ENCODE measurements at regions not wholly inside any gene's neighbourhood (a gene's known extent, or its start where the extent isn't known, plus 50 kb on each side); places are given as distances from the start of the nearest gene placed in this dataset.
A peak's percentile ranks its signal among the peaks of the same experiment; 100 is the strongest.

DNA sequence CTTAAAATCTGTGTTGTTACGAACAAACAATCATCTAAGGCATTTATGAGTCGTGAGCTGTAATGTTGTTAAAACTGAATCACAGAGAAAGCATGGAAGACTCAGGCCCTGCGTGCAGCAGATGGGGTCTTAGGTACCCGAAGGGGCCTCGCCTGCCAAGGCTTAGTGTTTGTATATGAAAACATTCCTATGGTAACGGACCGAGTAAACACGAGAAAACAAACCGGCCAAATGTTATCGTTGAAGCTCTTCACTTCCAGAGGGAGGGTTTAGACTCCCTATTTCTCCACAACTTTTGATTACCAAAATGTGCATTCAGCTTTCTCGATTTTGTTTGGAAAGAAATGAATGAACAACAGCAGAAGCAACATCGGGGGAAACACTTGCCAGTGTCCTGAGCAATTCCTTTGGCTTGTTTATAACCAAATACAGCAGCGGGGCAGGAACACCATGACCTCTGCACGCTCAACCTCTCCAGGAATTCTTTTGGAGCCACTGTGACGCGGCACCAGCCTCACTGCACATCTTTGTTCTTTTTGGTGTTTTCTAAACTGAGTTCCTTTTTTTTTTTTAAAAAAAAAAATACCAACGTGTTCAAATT, 121.6 kb upstream of the KLF6 start:
- Mint-ChIP-seq H3K9me3 (ENCODE audit: low read depth) (no peaks in the 10 kb centered on the region), H3K36me3 (peaks cover 8% of the 10 kb centered on the region), H3K27me3 (no peaks in the 10 kb centered on the region), H3K27ac (no peak overlapping the region), H3K4me1 (peaks cover 14% of the 10 kb centered on the region), H3K4me3 (no peak overlapping the region)
- DNase-seq (no peak), ATAC-seq (no peak)
- CTCF ChIA-PET = interaction anchor here (1.0 to 1.4 kb wide), 2 partner anchors 41 to 61 kb away, joined by 3 read pairs; no protein-coding TSS in a partner anchor

DNA sequence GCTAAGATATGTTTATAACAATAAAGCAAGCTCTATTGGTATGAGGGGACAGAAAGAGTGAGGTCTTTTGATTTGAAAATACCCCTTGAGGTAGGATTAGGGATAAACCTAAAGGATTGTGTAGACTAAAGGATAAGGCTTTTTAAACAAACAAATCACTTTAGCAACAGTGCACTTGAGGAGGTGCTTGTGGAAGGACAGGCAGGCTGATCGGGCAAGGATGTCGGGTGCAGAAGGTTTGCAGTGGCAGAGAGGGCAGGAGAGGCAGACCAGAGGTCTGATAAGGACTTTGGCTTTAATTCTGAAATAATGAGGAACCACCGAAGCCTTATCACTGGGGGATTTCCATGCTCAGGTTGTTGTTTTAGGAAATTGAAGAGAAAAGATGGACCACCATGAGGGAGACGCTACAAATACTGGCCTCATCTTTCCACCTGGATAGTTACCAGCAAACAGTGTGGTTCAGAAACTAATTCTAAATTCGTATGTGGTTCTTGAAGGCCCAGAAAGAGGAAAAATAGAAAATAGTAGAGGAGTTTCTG, 119.5 kb upstream of the KLF6 start:
- CTCF ChIA-PET = no interaction called here
- H3K27ac Mint-ChIP-seq = no peak overlapping the region
- peaks cover 8% of the 10 kb centered on the region for H3K36me3 Mint-ChIP-seq
- H3K9me3 Mint-ChIP-seq (ENCODE audit: low read depth) = no peaks in the 10 kb centered on the region
- H3K4me1 Mint-ChIP-seq = peaks cover 21% of the 10 kb centered on the region
- H3K4me3 Mint-ChIP-seq = no peak overlapping the region
- DNase-seq (no peak), ATAC-seq (no peak)
- no peaks in the 10 kb centered on the region for H3K27me3 Mint-ChIP-seq

DNA sequence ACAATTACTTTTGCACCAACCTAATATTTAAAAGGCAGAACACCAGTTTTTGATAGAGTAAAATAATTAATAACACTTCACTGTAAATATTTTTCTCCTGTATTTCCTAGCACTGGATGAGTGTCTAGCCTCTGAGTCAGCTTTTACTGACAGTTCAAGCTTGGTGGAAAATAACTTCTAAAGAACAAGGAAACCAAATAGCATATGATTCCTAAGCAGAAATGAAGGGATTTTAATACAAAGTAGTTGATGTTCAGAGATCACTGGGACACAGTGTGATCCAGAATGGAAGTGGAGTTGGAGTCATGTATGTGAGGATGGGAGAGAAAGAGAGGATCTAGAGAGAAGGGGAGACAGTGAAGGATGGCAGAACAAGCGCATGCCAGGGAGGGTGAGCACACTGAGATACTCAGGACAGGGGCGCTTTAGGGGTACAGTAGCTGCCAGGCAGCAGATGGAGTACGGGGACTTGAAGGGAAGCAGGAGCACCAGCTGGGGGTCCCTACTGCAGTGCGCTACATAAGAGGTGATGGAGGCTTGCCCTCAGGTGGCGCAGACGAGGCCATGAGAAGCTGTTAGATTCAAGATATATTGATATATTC, 117.9 kb upstream of the KLF6 start:
- Mint-ChIP-seq H3K27ac (peak overlapping the region; percentile 86), H3K9me3 (ENCODE audit: low read depth) (no peaks in the 10 kb centered on the region), H3K27me3 (no peaks in the 10 kb centered on the region), H3K4me3 (no peak overlapping the region), H3K4me1 (peaks cover 21% of the 10 kb centered on the region), H3K36me3 (peaks cover 8% of the 10 kb centered on the region)
- peak; percentile 15 for ATAC-seq
- DNase-seq = no peak
- CTCF ChIA-PET = interaction anchor here (1.2 kb wide), 1 partner anchor 28 kb away, joined by 3 read pairs; no protein-coding TSS in a partner anchor

DNA sequence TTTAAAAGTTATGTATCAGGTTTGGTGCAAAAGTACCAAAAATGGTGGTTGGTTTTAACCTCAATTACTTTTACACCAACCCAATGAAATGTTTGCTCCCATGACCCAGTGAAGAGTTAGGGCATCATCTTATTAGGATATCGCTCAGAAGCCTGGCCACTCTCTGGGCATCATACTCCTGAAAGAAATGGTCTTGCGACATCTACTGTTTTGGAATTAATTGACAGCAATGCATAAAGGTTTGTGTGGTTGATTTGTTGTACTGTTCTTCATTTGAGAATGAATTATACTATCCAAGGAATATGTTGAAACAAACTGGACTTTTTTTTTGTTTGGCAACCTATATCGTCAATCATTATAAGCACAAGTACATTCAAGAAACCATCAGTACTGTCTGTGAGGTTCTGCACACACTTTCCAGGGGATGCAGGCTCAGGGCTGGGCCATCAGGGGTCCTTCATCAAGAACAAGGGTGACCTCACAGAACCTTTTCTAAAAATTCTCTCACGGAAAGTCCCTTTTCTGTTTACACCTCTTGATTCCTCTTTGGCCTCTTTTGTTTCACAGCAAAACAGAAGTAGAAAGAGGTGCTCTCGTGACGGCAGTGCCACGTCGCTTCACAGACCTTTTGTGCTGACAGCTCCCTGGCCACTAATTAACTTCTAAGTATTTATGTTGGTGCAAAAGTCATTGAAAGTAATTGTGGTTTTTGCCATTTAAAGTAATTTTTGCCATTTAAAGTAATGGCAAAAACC, 117.2 kb upstream of the KLF6 start:
- DNase-seq = peak; percentile 57

DNA sequence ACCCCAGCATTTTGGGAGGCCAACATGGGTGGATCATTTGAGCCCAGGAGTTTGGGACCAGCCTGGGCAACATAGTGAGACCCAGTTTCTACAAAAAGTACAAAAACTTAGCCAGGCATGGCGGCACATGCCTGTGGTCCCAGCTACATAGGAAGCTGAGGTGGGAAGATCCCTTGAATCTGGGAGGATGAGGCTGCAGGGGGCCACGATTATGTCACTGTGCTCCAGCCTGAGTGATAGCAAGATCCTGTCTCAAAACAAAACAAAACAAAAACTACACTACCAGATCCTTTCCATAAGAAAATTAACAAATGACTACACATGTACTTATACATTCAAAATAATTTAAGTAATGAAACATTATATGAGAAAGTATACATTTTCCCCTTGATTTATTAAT, 116.4 kb upstream of the KLF6 start:
- ATAC-seq (peak; percentile 45), DNase-seq (no peak)
- Mint-ChIP-seq H3K9me3 (ENCODE audit: low read depth) (no peaks in the 10 kb centered on the region), H3K36me3 (peaks cover 8% of the 10 kb centered on the region), H3K27ac (peak overlapping the region; percentile 86), H3K27me3 (no peaks in the 10 kb centered on the region), H3K4me3 (no peak overlapping the region), H3K4me1 (peaks cover 21% of the 10 kb centered on the region)
- CTCF ChIA-PET = interaction anchor here (1.3 kb wide), 1 partner anchor 73 kb away, joined by 3 read pairs; no protein-coding TSS in a partner anchor

More for the DNA sequence above, 117.2 kb upstream of the KLF6 start:
- Mint-ChIP-seq H3K27ac (peak overlapping the region; percentile 86), H3K4me1 (peaks cover 21% of the 10 kb centered on the region), H3K9me3 (ENCODE audit: low read depth) (no peaks in the 10 kb centered on the region), H3K4me3 (peak overlapping the region; percentile 11), H3K27me3 (no peaks in the 10 kb centered on the region), H3K36me3 (peaks cover 8% of the 10 kb centered on the region)
- CTCF ChIA-PET = interaction anchor here (1.2 to 1.3 kb wide), 2 partner anchors 29 to 74 kb away, joined by 3 read pairs; no protein-coding TSS in a partner anchor
- peak; percentile 68 for ATAC-seq

DNA sequence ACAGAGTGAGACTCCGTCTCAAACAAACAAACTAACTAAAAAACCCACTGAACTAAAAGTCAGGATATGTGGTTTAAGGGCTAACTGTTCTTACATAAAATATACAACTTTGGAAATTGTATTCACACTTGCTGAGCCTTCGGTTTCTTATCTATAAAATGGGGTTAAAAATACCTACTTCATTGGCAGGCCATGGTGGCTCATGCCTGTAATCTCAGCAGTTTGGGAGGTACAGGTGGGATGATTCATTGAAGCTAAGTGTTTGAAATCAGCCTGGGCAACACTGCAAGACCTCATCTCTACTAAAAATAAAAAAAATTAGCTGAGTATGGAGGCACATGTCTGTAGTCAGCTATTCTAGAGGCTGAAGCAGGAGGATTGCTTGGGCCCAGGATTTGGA, 115.4 kb upstream of the KLF6 start:
- no peak for DNase-seq
- no peak overlapping the region for H3K27ac Mint-ChIP-seq
- ATAC-seq = no peak
- no peaks in the 10 kb centered on the region for H3K9me3 Mint-ChIP-seq (ENCODE audit: low read depth)
- CTCF ChIA-PET = no interaction called here
- H3K4me3 Mint-ChIP-seq = no peak overlapping the region
- peaks cover 8% of the 10 kb centered on the region for H3K36me3 Mint-ChIP-seq
- H3K27me3 Mint-ChIP-seq = no peaks in the 10 kb centered on the region
- H3K4me1 Mint-ChIP-seq = peaks cover 26% of the 10 kb centered on the region

DNA sequence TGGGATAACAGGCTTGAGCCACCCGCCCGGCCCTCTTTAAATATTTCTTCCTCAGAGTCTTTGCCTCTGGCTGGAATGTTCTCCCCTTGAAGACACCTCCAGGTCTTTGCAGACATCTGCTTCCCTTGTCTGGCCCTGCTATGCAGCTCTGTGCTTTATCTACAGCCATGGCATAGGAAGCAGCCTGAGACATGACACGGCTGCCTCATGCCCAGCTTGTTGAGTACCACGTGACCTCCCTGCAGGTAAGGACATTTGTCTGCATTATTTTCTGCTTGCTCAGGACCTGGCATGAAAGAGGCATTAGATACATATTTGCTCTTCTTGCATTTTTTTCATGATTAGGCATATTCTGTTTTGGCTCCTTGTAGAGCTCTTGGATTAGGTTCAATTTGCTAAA, 113.8 kb upstream of the KLF6 start:
- H3K36me3 Mint-ChIP-seq = peaks cover 2% of the 10 kb centered on the region
- CTCF ChIA-PET = no interaction called here
- H3K9me3 Mint-ChIP-seq (ENCODE audit: low read depth) = no peaks in the 10 kb centered on the region
- H3K27ac Mint-ChIP-seq = no peak overlapping the region
- no peak for ATAC-seq
- H3K4me1 Mint-ChIP-seq = peaks cover 36% of the 10 kb centered on the region
- H3K27me3 Mint-ChIP-seq = no peaks in the 10 kb centered on the region
- no peak overlapping the region for H3K4me3 Mint-ChIP-seq
- no peak for DNase-seq

DNA sequence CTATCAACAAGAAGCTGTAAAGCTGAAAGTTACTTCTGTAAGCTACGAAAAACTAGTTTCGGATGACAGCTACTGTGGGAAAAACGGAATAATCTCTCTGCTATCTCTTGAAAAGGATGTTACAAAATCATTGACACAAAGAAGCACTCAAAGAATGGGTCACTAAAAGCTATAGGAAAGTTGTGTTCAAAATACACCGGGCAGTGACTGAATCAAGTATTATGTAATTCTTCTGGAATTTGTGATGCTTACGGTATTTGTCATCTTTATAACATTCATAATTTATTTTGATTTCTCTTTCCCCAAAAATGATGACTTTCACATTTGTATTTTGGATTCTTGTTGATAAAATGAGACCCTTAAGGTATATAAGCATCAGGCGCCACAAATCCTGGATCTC, 112.1 kb upstream of the KLF6 start:
- no peaks in the 10 kb centered on the region for H3K9me3 Mint-ChIP-seq (ENCODE audit: low read depth)
- DNase-seq (no peak), ATAC-seq (no peak)
- H3K27me3 Mint-ChIP-seq = no peaks in the 10 kb centered on the region
- no peaks in the 10 kb centered on the region for H3K36me3 Mint-ChIP-seq
- no peak overlapping the region for H3K4me3 Mint-ChIP-seq
- H3K4me1 Mint-ChIP-seq = peaks cover 42% of the 10 kb centered on the region
- no peak overlapping the region for H3K27ac Mint-ChIP-seq
- CTCF ChIA-PET = interaction anchor here (0.7 to 1.3 kb wide), 2 partner anchors 17 to 758 kb away, joined by 3 read pairs; no protein-coding TSS in a partner anchor

DNA sequence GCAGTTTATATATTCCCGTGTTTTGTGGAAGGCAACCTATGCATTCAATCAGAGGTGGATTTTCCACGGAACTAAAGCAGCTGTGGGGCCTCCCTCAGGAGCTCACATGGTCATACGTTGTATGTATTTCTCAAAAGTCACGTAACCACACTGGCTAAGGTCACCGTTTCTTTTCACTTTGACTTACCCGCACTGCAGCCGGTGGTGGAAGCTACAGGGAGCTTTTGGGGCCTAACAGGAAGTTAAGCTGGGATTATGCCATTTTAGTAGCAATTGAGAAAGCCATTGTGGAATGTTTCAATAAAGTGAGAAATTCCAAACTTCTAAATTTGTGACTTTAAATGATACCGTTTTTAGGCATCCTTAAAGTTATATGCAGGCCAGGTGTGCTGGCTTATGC, 111.2 kb upstream of the KLF6 start:
- ATAC-seq = no peak
- Mint-ChIP-seq H3K4me3 (no peak overlapping the region), H3K4me1 (peaks cover 41% of the 10 kb centered on the region), H3K9me3 (ENCODE audit: low read depth) (no peaks in the 10 kb centered on the region), H3K36me3 (peaks cover 1% of the 10 kb centered on the region), H3K27ac (no peak overlapping the region), H3K27me3 (no peaks in the 10 kb centered on the region)
- DNase-seq = no peak
- CTCF ChIA-PET = interaction anchor here (1.3 kb wide), 1 partner anchor 759 kb away, joined by 3 read pairs; no protein-coding TSS in a partner anchor

DNA sequence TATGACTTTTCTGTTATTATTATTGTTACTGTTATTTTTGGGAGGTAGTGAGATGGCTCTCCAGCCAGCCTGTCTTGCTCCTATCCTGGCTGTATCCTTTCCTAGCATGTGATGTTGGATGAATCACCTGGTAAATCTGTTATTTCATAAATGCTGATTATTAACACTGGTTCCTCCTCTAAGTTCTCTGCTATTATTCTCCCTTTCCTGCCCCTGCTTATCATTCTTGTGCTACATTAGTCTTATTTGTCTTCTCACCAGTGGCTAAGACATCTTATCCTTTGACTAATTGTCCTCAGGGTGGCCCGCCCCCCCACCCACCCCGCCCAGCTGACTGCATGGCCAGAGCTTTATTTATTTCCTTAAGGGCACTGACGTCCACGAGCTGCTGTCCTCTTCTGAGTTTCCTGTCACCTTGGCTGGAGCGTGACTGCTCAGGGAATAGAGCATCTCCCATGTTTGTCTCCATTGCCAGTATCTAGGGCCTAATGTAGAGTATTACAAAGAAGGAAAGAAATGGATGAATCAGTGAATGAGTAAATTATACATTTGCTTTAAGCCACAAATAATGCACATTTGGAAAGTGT, 110.1 kb upstream of the KLF6 start:
- DNase-seq = no peak
- no peak for ATAC-seq
- Mint-ChIP-seq H3K27ac (no peak overlapping the region), H3K4me3 (no peak overlapping the region), H3K9me3 (ENCODE audit: low read depth) (no peaks in the 10 kb centered on the region), H3K36me3 (peaks cover 1% of the 10 kb centered on the region), H3K4me1 (peaks cover 39% of the 10 kb centered on the region), H3K27me3 (no peaks in the 10 kb centered on the region)
- CTCF ChIA-PET = interaction anchor here (0.9 to 1.0 kb wide), 2 partner anchors 30 to 84 kb away, joined by 3 read pairs; no protein-coding TSS in a partner anchor

DNA sequence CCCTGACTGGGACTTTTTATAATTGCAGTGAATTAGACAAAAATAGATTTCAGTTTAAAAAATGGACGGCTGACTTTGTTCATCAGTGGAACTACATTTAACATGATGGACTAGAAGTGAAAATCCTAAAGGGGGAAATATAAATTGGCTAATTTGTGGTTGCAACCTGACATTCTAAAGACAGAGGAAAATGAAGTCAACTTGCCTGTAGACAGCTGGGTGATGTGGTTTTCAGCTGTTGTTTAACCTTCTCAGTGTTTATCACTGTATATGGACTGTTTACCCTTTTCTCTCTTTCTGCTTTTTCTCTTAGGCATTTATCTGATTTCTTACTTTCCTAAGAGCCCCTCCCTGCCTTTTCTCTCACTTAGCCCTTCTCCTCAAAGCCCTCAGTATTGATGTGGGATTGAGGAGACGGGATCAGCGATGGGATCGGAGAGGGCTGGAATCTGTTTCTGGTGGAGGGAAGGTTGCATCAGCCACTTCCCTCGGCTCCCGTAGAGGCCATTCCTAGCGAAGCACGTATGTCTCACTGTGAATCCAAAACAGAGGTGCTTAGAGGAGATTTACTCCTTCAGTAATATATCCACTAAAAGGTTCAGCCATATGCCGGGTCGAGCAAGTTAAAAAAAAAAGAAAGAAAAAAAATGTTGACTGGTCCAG, 109.0 kb upstream of the KLF6 start:
- H3K9me3 Mint-ChIP-seq (ENCODE audit: low read depth) = no peaks in the 10 kb centered on the region
- no peak overlapping the region for H3K4me3 Mint-ChIP-seq
- H3K27ac Mint-ChIP-seq = peak overlapping the region; percentile 49
- ATAC-seq (no peak), DNase-seq (no peak)
- H3K27me3 Mint-ChIP-seq = no peaks in the 10 kb centered on the region
- H3K36me3 Mint-ChIP-seq = peaks cover 1% of the 10 kb centered on the region
- H3K4me1 Mint-ChIP-seq = peaks cover 43% of the 10 kb centered on the region
- CTCF ChIA-PET = interaction anchor here (0.9 to 1.1 kb wide), 4 partner anchors 29 to 84 kb away, joined by 3 read pairs; no protein-coding TSS in a partner anchor

DNA sequence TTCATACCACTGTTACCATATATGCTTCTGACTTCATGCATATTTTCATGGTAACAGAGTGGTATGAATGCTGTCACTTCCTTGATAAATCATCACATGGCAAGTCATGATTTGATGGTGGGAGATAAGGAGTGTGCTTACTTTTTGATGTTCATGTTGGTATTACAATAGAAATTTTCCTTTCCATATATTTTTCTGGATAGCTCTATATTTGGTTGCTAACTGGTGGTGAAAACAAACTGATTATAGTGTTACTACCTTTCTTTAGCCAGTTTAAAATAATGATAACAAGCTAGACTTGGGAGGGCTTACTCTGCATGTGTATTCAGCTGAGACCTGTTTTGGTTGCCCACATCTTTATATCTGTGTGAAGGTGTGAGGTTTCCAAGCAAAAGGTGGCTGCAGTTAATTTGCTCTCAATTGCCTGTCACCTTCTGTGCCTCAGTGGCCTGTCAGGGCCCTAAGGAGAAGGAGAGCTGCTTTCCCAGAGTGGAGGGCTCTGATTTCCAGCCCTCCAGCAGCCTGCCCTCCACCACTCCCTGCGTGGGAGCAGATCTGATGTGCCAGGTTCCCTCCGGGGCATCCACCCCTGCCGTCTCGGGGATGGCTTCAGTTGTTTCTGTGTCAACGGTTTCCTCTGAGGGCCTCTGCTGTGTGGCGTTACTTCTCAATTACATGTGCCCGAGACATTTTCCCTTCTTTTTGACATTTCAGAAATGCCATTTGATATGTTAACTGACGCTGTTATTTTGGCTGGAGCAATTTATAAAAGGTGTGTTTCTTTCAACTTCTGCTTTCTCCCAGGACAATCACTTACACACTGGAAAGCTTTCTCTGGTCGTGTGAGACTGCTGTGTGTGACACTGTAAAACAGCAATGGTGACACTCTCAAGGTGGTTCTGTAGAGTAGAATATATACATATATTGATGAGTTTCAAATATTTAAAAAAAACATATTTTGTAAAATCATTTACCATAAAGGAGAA, 107.7 kb upstream of the KLF6 start:
- Mint-ChIP-seq H3K27ac (peak overlapping the region; percentile 82), H3K36me3 (peaks cover 1% of the 10 kb centered on the region), H3K27me3 (no peaks in the 10 kb centered on the region), H3K4me3 (no peak overlapping the region), H3K9me3 (ENCODE audit: low read depth) (no peaks in the 10 kb centered on the region), H3K4me1 (peaks cover 49% of the 10 kb centered on the region)
- DNase-seq (peak; percentile 43), ATAC-seq (peak; percentile 72)
- CTCF ChIA-PET = interaction anchor here (0.9 to 1.5 kb wide), 6 partner anchors 9 to 152 kb away, joined by 3 to 10 read pairs (median 3); no protein-coding TSS in a partner anchor
